T-helper 1 cell treated with Interleukin-12 subunit alpha and Interleukin-12 subunit beta and Interleukin-4 antibody, amounts not matched to agents 30 ng/mL and 1 ng/mL, for 36 hours (primary cell): ENCODE measurements at regions not wholly inside any gene's neighbourhood (a gene's known extent, or its start where the extent isn't known, plus 50 kb on each side); places are given as distances from the start of the nearest gene placed in this dataset.

Source experiments
- intact Hi-C: fragments of 100-400 bp; cut with micrococcal nuclease; formaldehyde crosslinking; loops from one replicate; pipeline ENCODE4 v1.15.1; 2024

GRCh38 chr4:32488690-32489089 lies 1768.5 kb downstream of the PCDH7 start:
- intact Hi-C loops: no loop called here

- intact Hi-C loops: no loop called here
Observed at GRCh38 chr4:32499171-32499570, 1779.0 kb downstream of the PCDH7 start.

GRCh38 chr4:32503241-32503640 lies 1783.1 kb downstream of the PCDH7 start:
- intact Hi-C loops: no loop called here

- intact Hi-C loops: no loop called here
Observed at GRCh38 chr4:32506067-32506466, 1785.9 kb downstream of the PCDH7 start.

- intact Hi-C loops: no loop called here
Observed at GRCh38 chr4:32519060-32519459, 1798.9 kb downstream of the PCDH7 start.

GRCh38 chr4:32525420-32525819 lies 1805.3 kb downstream of the PCDH7 start:
- intact Hi-C loops: no loop called here

- intact Hi-C loops: no loop called here
Observed at GRCh38 chr4:32544846-32545245, 1824.7 kb downstream of the PCDH7 start.

GRCh38 chr4:32551943-32552342 lies 1831.8 kb downstream of the PCDH7 start:
- intact Hi-C loops: no loop called here

- intact Hi-C loops: no loop called here
Observed at GRCh38 chr4:32560306-32560705, 1840.1 kb downstream of the PCDH7 start.

GRCh38 chr4:32562010-32562409 lies 1841.8 kb downstream of the PCDH7 start:
- intact Hi-C loops: no loop called here

- intact Hi-C loops: no loop called here
Observed at GRCh38 chr4:32564626-32565025, 1844.5 kb downstream of the PCDH7 start.

- intact Hi-C loops: no loop called here
Observed at GRCh38 chr4:32569861-32570260, 1849.7 kb downstream of the PCDH7 start.

GRCh38 chr4:32572366-32572765 lies 1852.2 kb downstream of the PCDH7 start:
- intact Hi-C loops: no loop called here

GRCh38 chr4:32574803-32575202 lies 1854.6 kb downstream of the PCDH7 start:
- intact Hi-C loops: no loop called here

GRCh38 chr4:32589097-32589496 lies 1868.9 kb downstream of the PCDH7 start:
- intact Hi-C loops: no loop called here

GRCh38 chr4:32589853-32590252 lies 1869.7 kb downstream of the PCDH7 start:
- intact Hi-C loops: no loop called here

- intact Hi-C loops: no loop called here
Observed at GRCh38 chr4:32597354-32597753, 1877.2 kb downstream of the PCDH7 start.

GRCh38 chr4:32601848-32602247 lies 1881.7 kb downstream of the PCDH7 start:
- intact Hi-C loops: no loop called here

GRCh38 chr4:32607978-32608377 lies 1887.8 kb downstream of the PCDH7 start:
- intact Hi-C loops: no loop called here

GRCh38 chr4:32624943-32625603 lies 1904.9 kb downstream of the PCDH7 start:
- intact Hi-C loops: no loop called here

- intact Hi-C loops: no loop called here
Observed at GRCh38 chr4:32625687-32626337, 1905.6 kb downstream of the PCDH7 start.

GRCh38 chr4:32631831-32632230 lies 1911.7 kb downstream of the PCDH7 start:
- intact Hi-C loops: no loop called here

- intact Hi-C loops: no loop called here
Observed at GRCh38 chr4:32633421-32633820, 1913.3 kb downstream of the PCDH7 start.
